Sigmoid colon (tissue), 6 donors: ENCODE measurements at regions not wholly inside any gene's neighbourhood (a gene's known extent, or its start where the extent isn't known, plus 50 kb on each side); places are given as distances from the start of the nearest gene placed in this dataset.
"Not testable (repeated sequence)": the region's sequence is repeated elsewhere in the genome, so short reads cannot be mapped to it uniquely, and the experiment has no call there.

Source experiments
- DNase-seq: peaks from one replicate; pipeline ENCODE4 v3.0.0-alpha.2; 2019
- H3K27ac ChIP-seq, 4 donors: fragments of 200-600 bp; sonication (generic); one replicate each; pipeline ENCODE4 v1.5.1; 2016 to 2019; ENCODE audit warnings: mild to moderate bottlenecking in 1 of 4
- H3K27me3 ChIP-seq, 3 donors: fragments of 200-600 bp; sonication (generic); one replicate each; pipeline ENCODE4 v1.5.1; 2019; ENCODE audit warnings: mild to moderate bottlenecking in 1 of 3
- H3K36me3 ChIP-seq, 4 donors: fragments of 200-600 bp; sonication (generic); one replicate each; pipeline ENCODE4 v1.5.1; 2016 to 2019
- H3K4me1 ChIP-seq, 4 donors: fragments of 200-600 bp; sonication (generic); one replicate each; pipeline ENCODE4 v1.5.1; 2017 to 2019
- H3K4me3 ChIP-seq, 4 donors: fragments of 200-600 bp; sonication (generic); one replicate each; pipeline ENCODE4 v1.5.1; 2017 to 2019; ENCODE audit warnings: mild to moderate bottlenecking in 2 of 4, moderate library complexity in 1 of 4
- H3K9me3 ChIP-seq, 4 donors: fragments of 200-600 bp in 3 of 4; sonication (generic) in 3 of 4; one replicate each; pipeline versions ENCODE4 v1.5.1 to v1.6.1; 2013 to 2019
- CTCF ChIP-seq, 4 experiments: fragments of 450-650 bp in 3 of 4; fragments of 200-600 bp in 1 of 4; IDR thresholded peaks; one replicate each; pipeline ENCODE4 v1.5.1; 2016 to 2019; ENCODE audit warnings: antibody characterized with exemption in 4 of 4, mild to moderate bottlenecking in 3 of 4, moderate library complexity in 2 of 4
- EP300 ChIP-seq, 4 donors: sonication (generic); formaldehyde crosslinking; IDR thresholded peaks; one replicate each; pipeline ENCODE4 v1.6.1; 2017; ENCODE audit warnings: antibody characterized with exemption in 4 of 4
- POLR2A ChIP-seq, 2 donors: fragments of 450-650 bp; IDR thresholded peaks; one replicate each; pipeline ENCODE4 v1.6.1; 2016; ENCODE audit warnings: antibody characterized with exemption in 2 of 2, mild to moderate bottlenecking in 2 of 2, moderate library complexity in 2 of 2
- POLR2AphosphoS5 ChIP-seq, 4 donors: sonication (generic); formaldehyde crosslinking; IDR thresholded peaks; one replicate each; pipeline ENCODE4 v1.6.1; 2017; ENCODE audit warnings: antibody characterized with exemption in 4 of 4
- WGBS, 2 donors: extraction: QIAGEN DNeasy Blood & Tissue Kit; methylation state at CpG; one replicate each; pipeline ENCODE4 v1.1.7; 2013; 5-methylcytosine and 5-hydroxymethylcytosine counted together
- intact Hi-C: fragments of 100-400 bp; cut with DNase I; formaldehyde crosslinking; loops from one replicate; pipeline ENCODE4 v1.15.1; 2023
- donor health status: healthy with polysubstance abuse.
- donor health status: healthy.

- Histone ChIP-seq H3K4me1 (no peaks in the 10 kb centered on the region), H3K4me3 (no peak overlapping the region), H3K27me3 (no peaks in the 10 kb centered on the region), H3K9me3 (no peaks in the 10 kb centered on the region), H3K27ac (no peak overlapping the region), H3K36me3 (no peaks in the 10 kb centered on the region)
- intact Hi-C loops = no loop called here
- 42 to 88% methylated on average over 3 of the region's 3 CpGs for WGBS, 2 donors
- TF ChIP-seq POLR2AphosphoS5 (IDR thresholded peaks at IDR 0.05) = no peak
- no peak for TF ChIP-seq EP300 (IDR thresholded peaks at IDR 0.05)
- TF ChIP-seq CTCF (IDR thresholded peaks at IDR 0.05) = no peak
- no peak for DNase-seq
Measured at GRCh38 chrX:40391662-40392061, 189.1 kb upstream of the ATP6AP2 start.

- no peaks in the 10 kb centered on the region for H3K27me3 ChIP-seq
- H3K4me1 ChIP-seq = no peaks in the 10 kb centered on the region
- intact Hi-C loops = no loop called here
- TF ChIP-seq POLR2A (IDR thresholded peaks at IDR 0.05) (no peak), CTCF (IDR thresholded peaks at IDR 0.05) (no peak), EP300 (IDR thresholded peaks at IDR 0.05) (no peak), POLR2AphosphoS5 (IDR thresholded peaks at IDR 0.05) (no peak)
- H3K4me3 ChIP-seq = no peak overlapping the region
- no peaks in the 10 kb centered on the region for H3K36me3 ChIP-seq
- WGBS, 2 donors = 78 to 83% methylated on average over 2 of the region's 2 CpGs
- DNase-seq = no peak
- no peaks in the 10 kb centered on the region for H3K9me3 ChIP-seq
- no peak overlapping the region for H3K27ac ChIP-seq
Measured at GRCh38 chrX:40389555-40389954, 191.2 kb upstream of the ATP6AP2 start.

GRCh38 chrX:40388441-40388840, 192.3 kb upstream of the ATP6AP2 start:
- 47 to 84% methylated on average over 5 of the region's 5 CpGs for WGBS, 2 donors
- Histone ChIP-seq H3K9me3 (no peaks in the 10 kb centered on the region), H3K27ac (no peak overlapping the region), H3K27me3 (no peaks in the 10 kb centered on the region), H3K36me3 (no peaks in the 10 kb centered on the region), H3K4me3 (no peak overlapping the region), H3K4me1 (no peaks in the 10 kb centered on the region)
- TF ChIP-seq POLR2AphosphoS5 (IDR thresholded peaks at IDR 0.05) (no peak), EP300 (IDR thresholded peaks at IDR 0.05) (no peak), CTCF (IDR thresholded peaks at IDR 0.05) (no peak), POLR2A (IDR thresholded peaks at IDR 0.05) (no peak)
- intact Hi-C loops = no loop called here
- DNase-seq = no peak

GRCh38 chrX:40387869-40388268, 192.9 kb upstream of the ATP6AP2 start:
- H3K36me3 ChIP-seq, intact Hi-C loops, DNase-seq, H3K27me3 ChIP-seq, H3K9me3 ChIP-seq, H3K27ac ChIP-seq, H3K4me1 ChIP-seq, H3K4me3 ChIP-seq: not testable (repeated sequence)
- WGBS, 2 donors = 18 to 65% methylated on average over 9 of the region's 9 CpGs

- H3K27ac ChIP-seq, H3K27me3 ChIP-seq, H3K4me1 ChIP-seq, intact Hi-C loops, H3K9me3 ChIP-seq, DNase-seq, H3K4me3 ChIP-seq, H3K36me3 ChIP-seq: not testable (repeated sequence)
- WGBS, 2 donors = 78 to 79% methylated on average over 7 of the region's 7 CpGs
Measured at GRCh38 chrX:40387311-40387710, 193.5 kb upstream of the ATP6AP2 start.

- Histone ChIP-seq H3K4me3 (no peak overlapping the region), H3K27me3 (no peaks in the 10 kb centered on the region), H3K36me3 (no peaks in the 10 kb centered on the region), H3K9me3 (no peaks in the 10 kb centered on the region), H3K27ac (no peak overlapping the region), H3K4me1 (no peaks in the 10 kb centered on the region)
- no peak for DNase-seq
- TF ChIP-seq POLR2AphosphoS5 (IDR thresholded peaks at IDR 0.05) (no peak), EP300 (IDR thresholded peaks at IDR 0.05) (no peak), CTCF (IDR thresholded peaks at IDR 0.05) (no peak), POLR2A (IDR thresholded peaks at IDR 0.05) (no peak)
- WGBS, 2 donors = 67 to 68% methylated on average over 3 of the region's 3 CpGs
- intact Hi-C loops = no loop called here
Measured at GRCh38 chrX:40385682-40386081, 195.1 kb upstream of the ATP6AP2 start.
